K562 (cell line): ENCODE measurements at regions not wholly inside any gene's neighbourhood (a gene's known extent, or its start where the extent isn't known, plus 50 kb on each side); places are given as distances from the start of the nearest gene placed in this dataset.

ENCODE experiments used
- FOXA3 ChIP-seq, 2 experiments: fragments of 450-650 bp in 1 of 2; sonication (generic) in 1 of 2; formaldehyde crosslinking; IDR thresholded peaks in 1 of 2; conservative IDR thresholded peaks in 1 of 2; 2 replicates each; pipeline versions ENCODE4 v1.4.0 to v1.8.0; 2020 to 2022; ENCODE audit warnings: mild to moderate bottlenecking in 2 of 2, missing genetic modification reagents in 1 of 2
- ILF3 ChIP-seq: fragments of 450-650 bp; IDR thresholded peaks from 2 replicates; pipeline ENCODE4 v1.6.1; 2018; ENCODE audit warnings: antibody characterized with exemption, mild to moderate bottlenecking, moderate library complexity, borderline replicate concordance
- JUNB ChIP-seq: fragments of 450-650 bp; formaldehyde crosslinking; conservative IDR thresholded peaks from 2 replicates; pipeline ENCODE4 v1.4.0; 2020; ENCODE audit warnings: mild to moderate bottlenecking
- KAT2B ChIP-seq: IDR thresholded peaks from one replicate; pipeline ENCODE4 v1.6.1; 2012; ENCODE audit warnings: low read depth, mild to moderate bottlenecking, control low read depth, inconsistent platforms, low read length, moderate library complexity
- ZFP1 ChIP-seq: fragments of 450-650 bp; formaldehyde crosslinking; IDR thresholded peaks from 2 replicates; pipeline ENCODE4 v1.4.0; 2020; ENCODE audit warnings: mild to moderate bottlenecking, mixed read lengths
- ZNF589 ChIP-seq: fragments of 200-800 bp; sonication (Bioruptor generic); IDR thresholded peaks from 2 replicates; pipeline ENCODE4 v1.6.1; 2016; ENCODE audit warnings: low read depth, missing genetic modification characterization, missing compliant biosample characterization
- ZNF764 ChIP-seq: fragments of 250-450 bp; sonication (Bioruptor Pico); IDR thresholded peaks from 2 replicates; pipeline ENCODE4 v1.4.0; 2020; ENCODE audit warnings: low read depth, mild to moderate bottlenecking, moderate library complexity
- ZNF766 ChIP-seq: fragments of 200-800 bp; sonication (Bioruptor generic); conservative IDR thresholded peaks from 2 replicates; pipeline ENCODE4 v1.6.1; 2016; ENCODE audit warnings: missing genetic modification characterization, missing compliant biosample characterization
- TF ChIP-seq, protein P1 (sequence below): fragments of 450-650 bp; formaldehyde crosslinking; IDR thresholded peaks from 2 replicates; pipeline ENCODE4 v1.4.0; 2020; ENCODE audit warnings: mild to moderate bottlenecking, moderate library complexity
- TF ChIP-seq, protein P2 (sequence below): sonication (generic); formaldehyde crosslinking; IDR thresholded peaks from 2 replicates; pipeline ENCODE4 v1.8.0; 2022; ENCODE audit warnings: mild to moderate bottlenecking, missing genetic modification reagents
- TF ChIP-seq, protein P3 (sequence below): sonication (generic); formaldehyde crosslinking; IDR thresholded peaks from 2 replicates; pipeline ENCODE4 v1.9.0; 2022; ENCODE audit warnings: mild to moderate bottlenecking, missing genetic modification reagents
- TF ChIP-seq, protein P4 (sequence below), 2 experiments: fragments of 450-650 bp in 1 of 2; sonication (generic) in 1 of 2; formaldehyde crosslinking in 1 of 2; IDR thresholded peaks in 1 of 2; conservative IDR thresholded peaks in 1 of 2; 2 replicates each; pipeline versions ENCODE4 v1.6.1 to v1.8.1; 2016 to 2023; ENCODE audit warnings: mild to moderate bottlenecking in 2 of 2, moderate library complexity in 2 of 2, inconsistent platforms in 1 of 2, missing genetic modification reagents in 1 of 2
- TF ChIP-seq, protein P5 (sequence below): fragments of 450-650 bp; IDR thresholded peaks from 2 replicates; pipeline ENCODE4 v1.6.1; 2016; ENCODE audit warnings: low read depth

DNA sequence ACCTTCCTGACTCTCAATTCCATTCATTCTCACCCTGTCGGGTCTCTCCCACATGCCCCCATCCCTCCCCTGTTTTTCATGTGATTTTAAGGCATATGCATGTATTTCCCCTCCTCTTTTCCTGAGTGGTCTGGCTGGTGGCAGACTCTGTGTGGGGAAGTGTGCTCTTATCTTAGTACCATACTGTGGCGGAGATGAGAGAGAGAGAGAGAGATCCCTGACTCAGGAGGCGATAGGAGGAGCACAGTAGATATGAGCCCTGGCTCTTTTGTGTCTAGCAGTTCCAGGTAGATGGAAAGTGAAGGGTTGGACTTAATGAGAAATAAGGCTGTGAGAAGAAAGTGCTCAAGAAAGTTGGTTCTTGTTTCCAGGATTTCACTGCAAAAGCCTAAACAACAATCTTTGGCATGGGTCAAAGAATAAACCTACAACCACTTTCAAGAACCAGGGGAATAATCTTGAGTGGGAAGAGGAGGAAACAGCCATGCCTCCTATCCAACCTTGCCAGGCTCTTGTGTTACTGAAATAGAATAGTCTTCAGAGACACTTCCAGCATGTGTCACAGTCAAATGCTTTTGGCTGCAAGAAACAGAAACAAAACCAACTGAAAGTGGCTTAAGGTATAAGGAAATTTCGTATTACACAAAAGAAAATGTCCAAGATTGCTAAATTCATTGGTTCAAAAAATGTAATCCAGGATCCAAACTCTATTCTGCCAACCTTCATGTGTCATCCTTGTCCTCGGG is 123.8 kb upstream of the MYLIP start (continued):
- TF ChIP-seq JUNB (CRISPR knock-in tag) (no peak), FOXA3 (CRISPR knock-in tag; conservative IDR thresholded peaks at IDR 0.05 in 1 of 2, IDR thresholded peaks at IDR 0.05 in 1 of 2) (no peak), ZNF766 (CRISPR knock-in tag) (peak; percentile 6; the same call in 1 of the 2 replicates), ILF3 (no peak), KAT2B (no peak), ZFP1 (CRISPR knock-in tag) (no peak), ZNF764 (CRISPR knock-in tag) (no peak), ZNF589 (CRISPR knock-in tag) (no peak; the same call in 1 of the 2 replicates)
- TF ChIP-seq, protein P1, sequence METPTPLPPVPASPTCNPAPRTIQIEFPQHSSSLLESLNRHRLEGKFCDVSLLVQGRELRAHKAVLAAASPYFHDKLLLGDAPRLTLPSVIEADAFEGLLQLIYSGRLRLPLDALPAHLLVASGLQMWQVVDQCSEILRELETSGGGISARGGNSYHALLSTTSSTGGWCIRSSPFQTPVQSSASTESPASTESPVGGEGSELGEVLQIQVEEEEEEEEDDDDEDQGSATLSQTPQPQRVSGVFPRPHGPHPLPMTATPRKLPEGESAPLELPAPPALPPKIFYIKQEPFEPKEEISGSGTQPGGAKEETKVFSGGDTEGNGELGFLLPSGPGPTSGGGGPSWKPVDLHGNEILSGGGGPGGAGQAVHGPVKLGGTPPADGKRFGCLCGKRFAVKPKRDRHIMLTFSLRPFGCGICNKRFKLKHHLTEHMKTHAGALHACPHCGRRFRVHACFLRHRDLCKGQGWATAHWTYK (CRISPR knock-in tag) = no peak
- TF ChIP-seq, protein P2, sequence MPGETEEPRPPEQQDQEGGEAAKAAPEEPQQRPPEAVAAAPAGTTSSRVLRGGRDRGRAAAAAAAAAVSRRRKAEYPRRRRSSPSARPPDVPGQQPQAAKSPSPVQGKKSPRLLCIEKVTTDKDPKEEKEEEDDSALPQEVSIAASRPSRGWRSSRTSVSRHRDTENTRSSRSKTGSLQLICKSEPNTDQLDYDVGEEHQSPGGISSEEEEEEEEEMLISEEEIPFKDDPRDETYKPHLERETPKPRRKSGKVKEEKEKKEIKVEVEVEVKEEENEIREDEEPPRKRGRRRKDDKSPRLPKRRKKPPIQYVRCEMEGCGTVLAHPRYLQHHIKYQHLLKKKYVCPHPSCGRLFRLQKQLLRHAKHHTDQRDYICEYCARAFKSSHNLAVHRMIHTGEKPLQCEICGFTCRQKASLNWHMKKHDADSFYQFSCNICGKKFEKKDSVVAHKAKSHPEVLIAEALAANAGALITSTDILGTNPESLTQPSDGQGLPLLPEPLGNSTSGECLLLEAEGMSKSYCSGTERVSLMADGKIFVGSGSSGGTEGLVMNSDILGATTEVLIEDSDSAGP (CRISPR knock-in tag) = no peak
- TF ChIP-seq, protein P3, sequence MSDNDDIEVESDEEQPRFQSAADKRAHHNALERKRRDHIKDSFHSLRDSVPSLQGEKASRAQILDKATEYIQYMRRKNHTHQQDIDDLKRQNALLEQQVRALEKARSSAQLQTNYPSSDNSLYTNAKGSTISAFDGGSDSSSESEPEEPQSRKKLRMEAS (CRISPR knock-in tag) = no peak
- TF ChIP-seq, protein P4, sequence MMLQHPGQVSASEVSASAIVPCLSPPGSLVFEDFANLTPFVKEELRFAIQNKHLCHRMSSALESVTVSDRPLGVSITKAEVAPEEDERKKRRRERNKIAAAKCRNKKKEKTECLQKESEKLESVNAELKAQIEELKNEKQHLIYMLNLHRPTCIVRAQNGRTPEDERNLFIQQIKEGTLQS (IDR thresholded peaks at IDR 0.05) = no peak; the same call in 1 of the 2 replicates
- TF ChIP-seq, protein P4 (CRISPR knock-in tag; conservative IDR thresholded peaks at IDR 0.05) = no peak
- TF ChIP-seq, protein P5, sequence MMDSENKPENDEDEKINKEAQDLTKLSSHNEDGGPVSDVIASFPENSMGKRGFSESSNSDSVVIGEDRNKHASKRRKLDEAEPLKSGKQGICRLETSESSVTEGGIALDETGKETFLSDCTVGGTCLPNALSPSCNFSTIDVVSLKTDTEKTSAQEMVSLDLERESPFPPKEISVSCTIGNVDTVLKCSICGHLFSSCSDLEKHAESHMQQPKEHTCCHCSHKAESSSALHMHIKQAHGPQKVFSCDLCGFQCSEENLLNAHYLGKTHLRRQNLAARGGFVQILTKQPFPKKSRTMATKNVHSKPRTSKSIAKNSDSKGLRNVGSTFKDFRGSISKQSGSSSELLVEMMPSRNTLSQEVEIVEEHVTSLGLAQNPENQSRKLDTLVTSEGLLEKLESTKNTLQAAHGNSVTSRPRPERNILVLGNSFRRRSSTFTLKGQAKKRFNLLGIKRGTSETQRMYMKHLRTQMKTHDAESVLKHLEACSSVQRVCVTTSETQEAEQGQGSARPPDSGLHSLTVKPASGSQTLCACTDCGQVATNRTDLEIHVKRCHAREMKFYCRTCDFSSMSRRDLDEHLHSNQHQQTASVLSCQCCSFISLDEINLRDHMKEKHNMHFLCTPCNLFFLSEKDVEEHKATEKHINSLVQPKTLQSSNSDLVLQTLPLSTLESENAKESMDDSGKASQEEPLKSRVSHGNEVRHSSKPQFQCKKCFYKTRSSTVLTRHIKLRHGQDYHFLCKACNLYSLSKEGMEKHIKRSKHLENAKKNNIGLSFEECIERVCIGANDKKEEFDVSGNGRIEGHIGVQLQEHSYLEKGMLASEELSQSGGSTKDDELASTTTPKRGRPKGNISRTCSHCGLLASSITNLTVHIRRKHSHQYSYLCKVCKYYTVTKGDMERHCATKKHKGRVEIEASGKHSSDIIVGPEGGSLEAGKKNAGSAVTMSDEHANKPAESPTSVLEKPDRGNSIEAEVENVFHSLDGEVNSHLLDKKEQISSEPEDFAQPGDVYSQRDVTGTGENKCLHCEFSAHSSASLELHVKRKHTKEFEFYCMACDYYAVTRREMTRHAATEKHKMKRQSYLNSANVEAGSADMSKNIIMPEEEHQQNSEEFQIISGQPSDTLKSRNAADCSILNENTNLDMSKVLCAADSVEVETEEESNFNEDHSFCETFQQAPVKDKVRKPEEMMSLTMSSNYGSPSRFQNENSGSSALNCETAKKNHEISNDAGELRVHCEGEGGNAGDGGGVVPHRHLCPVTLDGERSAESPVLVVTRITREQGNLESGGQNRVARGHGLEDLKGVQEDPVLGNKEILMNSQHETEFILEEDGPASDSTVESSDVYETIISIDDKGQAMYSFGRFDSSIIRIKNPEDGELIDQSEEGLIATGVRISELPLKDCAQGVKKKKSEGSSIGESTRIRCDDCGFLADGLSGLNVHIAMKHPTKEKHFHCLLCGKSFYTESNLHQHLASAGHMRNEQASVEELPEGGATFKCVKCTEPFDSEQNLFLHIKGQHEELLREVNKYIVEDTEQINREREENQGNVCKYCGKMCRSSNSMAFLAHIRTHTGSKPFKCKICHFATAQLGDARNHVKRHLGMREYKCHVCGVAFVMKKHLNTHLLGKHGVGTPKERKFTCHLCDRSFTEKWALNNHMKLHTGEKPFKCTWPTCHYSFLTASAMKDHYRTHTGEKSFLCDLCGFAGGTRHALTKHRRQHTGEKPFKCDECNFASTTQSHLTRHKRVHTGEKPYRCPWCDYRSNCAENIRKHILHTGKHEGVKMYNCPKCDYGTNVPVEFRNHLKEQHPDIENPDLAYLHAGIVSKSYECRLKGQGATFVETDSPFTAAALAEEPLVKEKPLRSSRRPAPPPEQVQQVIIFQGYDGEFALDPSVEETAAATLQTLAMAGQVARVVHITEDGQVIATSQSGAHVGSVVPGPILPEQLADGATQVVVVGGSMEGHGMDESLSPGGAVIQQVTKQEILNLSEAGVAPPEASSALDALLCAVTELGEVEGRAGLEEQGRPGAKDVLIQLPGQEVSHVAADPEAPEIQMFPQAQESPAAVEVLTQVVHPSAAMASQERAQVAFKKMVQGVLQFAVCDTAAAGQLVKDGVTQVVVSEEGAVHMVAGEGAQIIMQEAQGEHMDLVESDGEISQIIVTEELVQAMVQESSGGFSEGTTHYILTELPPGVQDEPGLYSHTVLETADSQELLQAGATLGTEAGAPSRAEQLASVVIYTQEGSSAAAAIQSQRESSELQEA = no peak
